Transverse colon (tissue), 4 donors: ENCODE measurements at regions not wholly inside any gene's neighbourhood (a gene's known extent, or its start where the extent isn't known, plus 50 kb on each side); places are given as distances from the start of the nearest gene placed in this dataset.

Experiments
- CTCF ChIP-seq, 5 experiments: fragments of 200-600 bp in 3 of 5; fragments of 450-650 bp in 2 of 5; sonication (generic) in 3 of 5; IDR thresholded peaks; 1 replicate in 2 of 5; 2 replicates in 3 of 5; pipeline ENCODE4 v1.5.1; 2016 to 2017; ENCODE audit warnings: antibody characterized with exemption in 5 of 5, inconsistent platforms in 3 of 5, mild to moderate bottlenecking in 2 of 5, moderate library complexity in 1 of 5
- EP300 ChIP-seq: sonication (generic); formaldehyde crosslinking; IDR thresholded peaks from one replicate; pipeline ENCODE4 v1.6.1; 2017; ENCODE audit warnings: antibody characterized with exemption, low read depth
- POLR2A ChIP-seq: fragments of 450-650 bp; IDR thresholded peaks from one replicate; pipeline ENCODE4 v1.6.1; 2016; ENCODE audit warnings: antibody characterized with exemption, mild to moderate bottlenecking, moderate library complexity
- POLR2AphosphoS5 ChIP-seq, 3 donors: sonication (generic); formaldehyde crosslinking; IDR thresholded peaks; one replicate each; pipeline ENCODE4 v1.6.1; 2016; ENCODE audit warnings: antibody characterized with exemption in 3 of 3

- no peak for TF ChIP-seq POLR2A
- no peak for TF ChIP-seq CTCF (IDR thresholded peaks at IDR 0.05)
- no peak for TF ChIP-seq EP300
- no peak for TF ChIP-seq POLR2AphosphoS5 (IDR thresholded peaks at IDR 0.05)
Measured at GRCh38 chr13:95497381-95497807, 55.1 kb upstream of the CLDN10 start.
